HG03520 (cell line): ENCODE measurements at regions not wholly inside any gene's neighbourhood (a gene's known extent, or its start where the extent isn't known, plus 50 kb on each side); places are given as distances from the start of the nearest gene placed in this dataset.
"Not testable (repeated sequence)": the region's sequence is repeated elsewhere in the genome, so short reads cannot be mapped to it uniquely, and the experiment has no call there.

Experiments
- ATAC-seq: cut with Tn5 transposase; IDR thresholded peaks from one replicate; pipeline ENCODE4 v1.9.1; 2021; ENCODE audit warnings: mild to moderate bottlenecking, moderate library complexity; ENCODE audit not compliant: unreplicated experiment

DNA sequence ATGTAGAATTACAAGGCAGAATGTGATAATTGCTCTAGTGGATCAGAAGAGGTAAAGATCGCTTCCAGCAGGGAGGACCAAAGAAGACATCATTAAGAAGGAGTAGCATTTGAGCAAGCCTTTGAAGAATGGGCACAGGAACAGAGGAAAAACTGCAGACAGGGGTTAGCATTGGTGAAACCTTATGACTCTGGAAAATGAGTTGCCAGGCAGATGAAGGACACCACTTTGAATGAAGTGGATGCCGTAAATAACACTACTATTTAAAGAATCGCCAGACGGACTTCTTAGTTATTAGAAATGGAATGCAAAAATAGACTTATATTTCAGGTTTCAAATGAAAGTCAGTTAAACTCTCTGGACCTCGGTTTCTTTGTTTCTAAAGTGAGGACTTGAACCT is 727.7 kb downstream of the USP25 start:
- no peak for ATAC-seq

DNA sequence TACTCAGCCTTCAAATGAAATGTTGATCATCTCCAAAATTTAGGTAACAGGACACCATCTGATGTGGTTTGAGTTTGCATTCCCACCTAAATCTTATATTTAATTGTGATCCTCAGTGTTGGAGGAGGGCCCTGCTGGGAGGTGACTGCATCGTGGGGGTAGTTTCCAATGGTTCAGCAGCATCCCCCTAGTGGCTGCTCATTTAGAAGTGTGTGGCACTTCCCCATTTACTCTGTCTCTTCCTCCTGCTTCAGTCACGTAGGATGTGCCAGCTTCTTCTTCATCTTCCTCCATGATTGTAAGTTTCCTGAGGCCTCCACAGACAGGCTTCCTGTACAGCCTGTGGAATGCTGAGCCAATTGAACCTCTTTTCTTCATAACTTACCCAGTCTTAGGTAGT is 731.2 kb downstream of the USP25 start:
- ATAC-seq: no peak

GRCh38 chr21:16464211-16464889 is 734.6 kb downstream of the USP25 start:
- not testable (repeated sequence) for ATAC-seq

- no peak for ATAC-seq
Measured at GRCh38 chr21:16468184-16468583, 738.4 kb downstream of the USP25 start.

- no peak for ATAC-seq
Measured at GRCh38 chr21:16473988-16474387, 744.2 kb downstream of the USP25 start.

- ATAC-seq: no peak
Measured at GRCh38 chr21:16476056-16476825, 746.5 kb downstream of the USP25 start.

DNA sequence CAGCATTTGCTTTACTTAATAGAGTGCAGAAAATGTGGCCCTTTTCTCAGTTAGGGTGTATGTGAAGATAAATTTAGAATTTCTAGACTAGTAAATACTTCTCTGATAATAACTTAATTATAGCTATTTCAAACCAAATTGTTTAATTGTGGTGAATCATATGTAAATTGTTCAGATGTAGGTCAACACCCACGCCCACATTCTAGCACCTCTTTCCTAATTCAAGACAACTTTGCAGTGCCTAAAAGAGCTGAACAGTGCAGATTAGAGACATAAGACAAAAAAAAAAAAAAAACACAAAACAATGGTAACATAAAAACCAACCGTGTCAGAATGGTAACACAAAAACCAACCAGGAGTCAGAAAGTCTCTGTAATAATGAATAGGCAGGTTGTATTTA is 758.3 kb downstream of the USP25 start:
- no peak for ATAC-seq

- no peak for ATAC-seq
Measured at GRCh38 chr21:16492356-16492755, 762.6 kb downstream of the USP25 start.

GRCh38 chr21:16492892-16493291 is 763.1 kb downstream of the USP25 start:
- ATAC-seq: no peak

DNA sequence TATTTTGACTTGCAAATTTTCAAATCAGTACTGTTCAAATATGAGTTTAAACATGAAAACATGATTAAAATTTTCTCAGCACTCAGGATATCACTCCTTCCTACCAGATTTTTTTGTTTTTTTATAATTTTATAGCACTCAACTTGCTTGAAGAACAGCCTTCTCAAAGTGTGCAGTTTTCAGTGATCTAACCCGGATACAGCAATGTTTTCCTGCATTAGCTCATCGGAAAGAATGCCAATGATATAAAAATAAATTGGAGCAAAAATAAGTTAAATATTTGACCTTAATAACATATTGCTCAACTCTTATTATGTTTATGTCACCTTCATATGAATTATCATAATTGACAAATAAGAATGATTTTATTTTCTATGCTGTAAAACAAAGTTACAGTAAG is 766.8 kb downstream of the USP25 start:
- ATAC-seq: no peak

DNA sequence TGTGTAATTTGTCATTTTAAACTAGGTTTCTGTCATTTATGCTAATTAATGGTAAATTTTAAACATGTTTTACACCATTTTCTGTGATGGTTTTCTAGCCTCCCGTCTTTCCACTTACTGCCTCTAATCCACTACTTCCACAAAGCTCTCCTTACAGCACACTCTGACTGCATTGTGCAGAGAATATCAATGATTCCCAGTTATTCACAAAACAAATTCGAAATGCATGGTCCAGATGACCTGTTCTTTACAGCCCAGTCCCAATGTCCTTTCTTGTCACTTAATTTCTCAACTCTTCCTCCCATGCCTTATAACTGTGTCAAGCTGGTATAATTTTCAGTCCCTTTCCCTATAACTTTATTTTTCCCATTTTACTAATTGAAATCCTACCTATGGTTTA is 770.5 kb downstream of the USP25 start:
- ATAC-seq: no peak

DNA sequence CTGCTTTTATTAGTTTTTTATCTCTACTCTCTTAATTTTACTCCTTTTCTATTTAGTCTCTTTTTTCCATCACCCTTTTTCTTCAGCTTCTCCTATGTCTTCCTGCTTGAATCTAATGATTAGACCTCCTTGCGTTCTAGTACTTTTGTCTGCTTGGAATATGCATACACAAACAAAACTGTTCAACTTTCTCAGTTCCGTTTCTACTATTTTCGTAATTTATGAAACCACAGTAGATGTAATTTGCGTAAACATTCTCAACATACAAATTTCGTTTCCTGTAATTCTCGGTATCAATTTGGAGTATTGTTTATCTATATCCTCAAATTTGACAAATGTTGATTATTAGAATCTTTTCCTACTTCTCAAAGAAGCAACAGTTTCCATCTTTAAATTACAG is 772.5 kb downstream of the USP25 start:
- no peak for ATAC-seq

GRCh38 chr21:16502897-16503296 is 773.1 kb downstream of the USP25 start:
- ATAC-seq: no peak

DNA sequence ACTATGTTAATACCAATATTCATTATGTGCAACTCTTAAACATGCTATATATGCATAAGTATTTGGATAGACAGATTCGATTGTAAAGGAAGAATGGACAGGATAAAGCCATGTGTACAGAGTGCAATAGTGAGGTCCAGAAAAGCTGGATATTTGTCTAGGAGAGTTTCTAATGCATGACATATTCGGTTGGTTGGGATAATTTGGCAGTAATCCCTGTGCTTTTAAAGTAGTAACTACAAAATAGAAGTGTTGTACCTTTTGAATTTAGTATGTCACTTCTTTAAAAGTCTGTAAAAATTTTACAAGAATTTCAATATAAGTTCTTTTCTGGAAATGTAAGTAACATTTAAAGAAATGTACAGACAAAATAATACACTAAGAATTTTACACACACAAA is 774.5 kb downstream of the USP25 start:
- ATAC-seq: no peak

GRCh38 chr21:16504766-16505165 is 775.0 kb downstream of the USP25 start:
- ATAC-seq: no peak

DNA sequence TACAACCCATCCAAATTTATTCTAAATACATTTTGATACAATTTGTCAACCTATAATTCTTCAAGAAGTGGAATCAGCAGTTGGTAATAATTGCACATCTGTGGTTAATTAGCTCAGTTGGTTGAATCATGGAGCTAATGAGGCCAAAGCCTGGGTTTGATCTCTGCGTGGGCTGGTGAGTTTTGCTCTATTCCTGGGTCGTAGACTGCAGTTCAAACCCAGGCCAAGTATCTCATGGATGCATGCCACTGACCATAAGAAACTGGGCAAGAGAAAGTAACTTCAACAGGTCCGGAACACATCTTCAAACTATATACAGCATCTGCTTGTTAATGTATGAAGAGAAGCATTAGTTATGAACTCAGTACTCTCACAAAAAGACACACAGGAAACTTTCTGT is 779.7 kb downstream of the USP25 start:
- no peak for ATAC-seq

GRCh38 chr21:16514316-16514715 is 784.5 kb downstream of the USP25 start:
- no peak for ATAC-seq

DNA sequence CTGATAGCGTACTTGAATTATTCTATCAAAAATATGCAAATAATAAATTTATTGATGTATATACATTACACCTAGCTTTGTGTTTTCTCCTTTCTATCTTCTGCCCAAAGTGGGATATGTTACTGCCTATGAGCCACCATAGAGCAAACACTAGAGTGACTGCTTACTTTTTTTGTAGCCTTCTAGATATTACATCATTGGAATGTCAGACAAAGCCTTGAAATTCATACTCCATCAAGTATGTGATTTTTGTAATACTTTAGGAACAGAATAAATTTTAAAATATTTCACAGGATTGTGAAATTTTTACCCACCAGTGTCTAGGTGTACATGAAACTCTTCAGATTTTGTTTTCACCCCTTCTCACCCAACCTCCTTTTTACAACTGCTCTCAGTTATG is 787.6 kb downstream of the USP25 start:
- ATAC-seq: no peak

- no peak for ATAC-seq
Measured at GRCh38 chr21:16519036-16519435, 789.3 kb downstream of the USP25 start.

DNA sequence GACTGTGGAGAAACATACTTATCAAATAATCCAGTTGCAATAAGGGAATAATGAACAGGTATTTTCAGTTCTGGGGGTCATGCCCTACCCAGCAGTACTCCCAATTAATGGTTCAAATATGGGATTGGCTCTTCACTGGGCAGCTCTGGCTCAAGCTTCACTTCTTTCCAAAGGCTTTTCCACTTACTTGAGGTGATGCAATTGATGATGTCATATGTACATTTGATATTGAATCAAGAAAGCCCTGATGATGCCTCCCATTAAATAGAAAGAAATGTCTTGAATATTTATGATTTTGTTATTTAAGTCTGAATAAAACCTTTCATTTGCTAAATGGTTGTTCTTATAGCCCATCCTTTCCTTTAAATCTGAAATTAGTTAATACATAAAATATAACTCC is 789.9 kb downstream of the USP25 start:
- ATAC-seq: no peak

DNA sequence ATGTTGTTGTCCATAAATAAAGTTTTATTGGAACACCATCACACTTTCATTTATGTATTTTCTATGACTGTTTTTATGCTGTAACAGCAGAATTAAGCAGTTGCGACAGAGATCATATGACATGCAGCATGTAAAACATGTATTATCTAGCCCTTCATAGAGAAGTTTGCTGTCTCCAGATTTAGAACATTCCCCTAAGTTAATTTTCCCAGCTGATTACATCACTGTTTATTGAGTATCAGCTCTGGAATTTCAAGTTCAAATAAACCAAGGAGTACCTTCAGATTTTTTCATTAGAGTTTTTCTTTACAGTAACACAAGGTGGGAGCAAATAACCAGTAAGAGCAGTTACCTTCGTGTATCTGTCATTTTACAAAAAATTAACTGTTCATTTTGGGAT is 792.8 kb downstream of the USP25 start:
- no peak for ATAC-seq

DNA sequence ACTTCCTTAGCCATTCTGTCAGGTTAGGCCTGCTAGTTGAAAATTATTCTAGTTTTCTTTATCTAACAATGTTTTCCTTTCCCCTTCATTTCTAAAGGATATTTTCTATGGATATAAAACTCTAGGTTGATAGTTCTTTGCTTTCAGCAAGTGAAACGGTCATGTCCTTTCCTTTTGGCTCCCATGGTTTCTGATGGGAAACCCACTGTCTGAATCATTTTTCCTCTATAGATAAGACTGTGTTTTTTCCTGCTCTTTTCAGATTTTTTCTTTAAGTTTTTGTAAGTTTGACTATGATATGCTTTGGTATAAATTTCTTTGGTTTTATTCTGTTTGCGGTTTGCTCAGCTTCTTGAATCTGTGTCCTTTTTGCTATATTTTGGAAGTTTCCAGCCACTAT is 800.9 kb downstream of the USP25 start:
- no peak for ATAC-seq

GRCh38 chr21:16532840-16533239 is 803.1 kb downstream of the USP25 start:
- ATAC-seq: no peak
